HG03520 (cell line): ENCODE measurements at regions not wholly inside any gene's neighbourhood (a gene's known extent, or its start where the extent isn't known, plus 50 kb on each side); places are given as distances from the start of the nearest gene placed in this dataset.
"Not testable (repeated sequence)": the region's sequence is repeated elsewhere in the genome, so short reads cannot be mapped to it uniquely, and the experiment has no call there.

Experiments
- ATAC-seq: cut with Tn5 transposase; IDR thresholded peaks from one replicate; pipeline ENCODE4 v1.9.1; 2021; ENCODE audit warnings: mild to moderate bottlenecking, moderate library complexity; ENCODE audit not compliant: unreplicated experiment

GRCh38 chr15:31177951-31178350 is 76.4 kb upstream of the TRPM1 start:
- ATAC-seq = no peak

GRCh38 chr15:31178705-31179104 is 77.2 kb upstream of the TRPM1 start:
- no peak for ATAC-seq

GRCh38 chr15:31179693-31180092 is 78.2 kb upstream of the TRPM1 start:
- no peak for ATAC-seq

GRCh38 chr15:31193291-31193690 is 91.8 kb upstream of the TRPM1 start:
- ATAC-seq = no peak

GRCh38 chr15:31195871-31196270 is 94.3 kb upstream of the TRPM1 start:
- ATAC-seq = no peak

- ATAC-seq = no peak
Observed at GRCh38 chr15:31197497-31198414, 96.2 kb upstream of the TRPM1 start.

- no peak for ATAC-seq
Observed at GRCh38 chr15:31200735-31201151, 99.2 kb upstream of the TRPM1 start.

- ATAC-seq = no peak
Observed at GRCh38 chr15:31202953-31203352, 101.4 kb upstream of the TRPM1 start.

- no peak for ATAC-seq
Observed at GRCh38 chr15:31203999-31204398, 102.5 kb upstream of the TRPM1 start.

- ATAC-seq = no peak
Observed at GRCh38 chr15:31206386-31207181, 105.1 kb upstream of the TRPM1 start.

GRCh38 chr15:31207246-31207645 is 105.7 kb upstream of the TRPM1 start:
- no peak for ATAC-seq

- ATAC-seq = not testable (repeated sequence)
Observed at GRCh38 chr15:31207861-31208260, 106.3 kb upstream of the TRPM1 start.

- ATAC-seq = no peak
Observed at GRCh38 chr15:31208817-31209216, 107.3 kb upstream of the TRPM1 start.

- ATAC-seq = no peak
Observed at GRCh38 chr15:31211353-31211752, 109.8 kb upstream of the TRPM1 start.

- ATAC-seq = no peak
Observed at GRCh38 chr15:31212326-31213080, 111.0 kb upstream of the TRPM1 start.

- ATAC-seq = no peak
Observed at GRCh38 chr15:31214158-31214863, 112.3 kb upstream of the KLF13 start.

GRCh38 chr15:31214864-31215489 is 111.7 kb upstream of the KLF13 start:
- no peak for ATAC-seq

GRCh38 chr15:31215490-31216214 is 111.0 kb upstream of the KLF13 start:
- ATAC-seq = peak; percentile 63

- ATAC-seq = peak; percentile 32
Observed at GRCh38 chr15:31216215-31216911, 110.3 kb upstream of the KLF13 start.
